Activated CD4-positive, alpha-beta T cell treated with anti-CD3 and anti-CD28 coated beads, Interleukin-2, amount 50 U/mL, for 16 hours (primary cell): ENCODE measurements at regions not wholly inside any gene's neighbourhood (a gene's known extent, or its start where the extent isn't known, plus 50 kb on each side); places are given as distances from the start of the nearest gene placed in this dataset.
"Not testable (repeated sequence)": the region's sequence is repeated elsewhere in the genome, so short reads cannot be mapped to it uniquely, and the experiment has no call there.

Experiments used
- DNase-seq: peaks from one replicate; pipeline ENCODE4 v3.0.0-alpha.2; 2020

- DNase-seq: no peak
These were observed 141.5 kb downstream of the OR2B2 start for GRCh38 chr6:27770724-27771123.

- no peak for DNase-seq
These were observed 143.6 kb downstream of the OR2B2 start for GRCh38 chr6:27768556-27768955.

- no peak for DNase-seq
These were observed 144.3 kb downstream of the OR2B2 start for GRCh38 chr6:27767851-27768250.

- no peak for DNase-seq
These were observed 145.8 kb downstream of the OR2B2 start for GRCh38 chr6:27766405-27766804.

GRCh38 chr6:27765028-27765590 lies 147.1 kb downstream of the OR2B2 start:
- no peak for DNase-seq

GRCh38 chr6:27761391-27761790 lies 150.8 kb downstream of the OR2B2 start:
- no peak for DNase-seq

- DNase-seq: no peak
These were observed 151.7 kb downstream of the OR2B2 start for GRCh38 chr6:27760464-27760863.

GRCh38 chr6:27759930-27760329 lies 152.3 kb downstream of the OR2B2 start:
- no peak for DNase-seq

GRCh38 chr6:27758491-27758890 lies 153.7 kb downstream of the OR2B2 start:
- no peak for DNase-seq

GRCh38 chr6:27757307-27757706 lies 154.9 kb downstream of the OR2B2 start:
- peak; percentile 68 for DNase-seq

- DNase-seq: no peak
These were observed 156.4 kb downstream of the OR2B2 start for GRCh38 chr6:27755768-27756167.

- no peak for DNase-seq
These were observed 157.8 kb downstream of the OR2B2 start for GRCh38 chr6:27754408-27754782.

- DNase-seq: peak; percentile 92
These were observed 158.4 kb downstream of the OR2B2 start for GRCh38 chr6:27753668-27754407.

- peak; percentile 82 for DNase-seq
These were observed 159.9 kb downstream of the OR2B2 start for GRCh38 chr6:27752038-27752885.

GRCh38 chr6:27748661-27749060 lies 163.5 kb downstream of the OR2B2 start:
- no peak for DNase-seq

- DNase-seq: no peak
These were observed 164.6 kb downstream of the OR2B2 start for GRCh38 chr6:27747637-27748036.

GRCh38 chr6:27746860-27747259 lies 165.3 kb downstream of the OR2B2 start:
- DNase-seq: not testable (repeated sequence)

- no peak for DNase-seq
These were observed 168.4 kb downstream of the OR2B2 start for GRCh38 chr6:27743787-27744186.

GRCh38 chr6:27742833-27743573 lies 169.2 kb downstream of the OR2B2 start:
- DNase-seq: no peak

- not testable (repeated sequence) for DNase-seq
These were observed 172.3 kb downstream of the OR2B2 start for GRCh38 chr6:27739902-27740301.

GRCh38 chr6:27736686-27737085 lies 175.5 kb downstream of the OR2B2 start:
- DNase-seq: no peak

- no peak for DNase-seq
These were observed 183.8 kb downstream of the OR2B2 start for GRCh38 chr6:27728442-27728841.

- DNase-seq: peak; percentile 78
These were observed 185.6 kb downstream of the OR2B2 start for GRCh38 chr6:27726619-27727023.
